Tibial nerve (tissue), 4 donors: ENCODE measurements at regions not wholly inside any gene's neighbourhood (a gene's known extent, or its start where the extent isn't known, plus 50 kb on each side); places are given as distances from the start of the nearest gene placed in this dataset.

Experiments used
- EP300 ChIP-seq, 2 donors: sonication (generic); formaldehyde crosslinking; IDR thresholded peaks; one replicate each; pipeline ENCODE4 v1.6.1; 2017; ENCODE audit warnings: antibody characterized with exemption in 2 of 2, mild to moderate bottlenecking in 1 of 2
- POLR2A ChIP-seq, 2 donors: fragments of 450-650 bp; IDR thresholded peaks; one replicate each; pipeline ENCODE4 v1.6.1; 2017; ENCODE audit warnings: antibody characterized with exemption in 2 of 2, mild to moderate bottlenecking in 2 of 2, moderate library complexity in 2 of 2
- TF ChIP-seq, protein P1 (sequence below), 5 experiments: fragments of 200-600 bp in 3 of 5; fragments of 450-650 bp in 2 of 5; sonication (generic) in 3 of 5; IDR thresholded peaks; one replicate each; pipeline ENCODE4 v1.5.1; 2016 to 2019; ENCODE audit warnings: antibody characterized with exemption in 5 of 5, mild to moderate bottlenecking in 3 of 5, moderate library complexity in 2 of 5

- TF ChIP-seq, protein P1, sequence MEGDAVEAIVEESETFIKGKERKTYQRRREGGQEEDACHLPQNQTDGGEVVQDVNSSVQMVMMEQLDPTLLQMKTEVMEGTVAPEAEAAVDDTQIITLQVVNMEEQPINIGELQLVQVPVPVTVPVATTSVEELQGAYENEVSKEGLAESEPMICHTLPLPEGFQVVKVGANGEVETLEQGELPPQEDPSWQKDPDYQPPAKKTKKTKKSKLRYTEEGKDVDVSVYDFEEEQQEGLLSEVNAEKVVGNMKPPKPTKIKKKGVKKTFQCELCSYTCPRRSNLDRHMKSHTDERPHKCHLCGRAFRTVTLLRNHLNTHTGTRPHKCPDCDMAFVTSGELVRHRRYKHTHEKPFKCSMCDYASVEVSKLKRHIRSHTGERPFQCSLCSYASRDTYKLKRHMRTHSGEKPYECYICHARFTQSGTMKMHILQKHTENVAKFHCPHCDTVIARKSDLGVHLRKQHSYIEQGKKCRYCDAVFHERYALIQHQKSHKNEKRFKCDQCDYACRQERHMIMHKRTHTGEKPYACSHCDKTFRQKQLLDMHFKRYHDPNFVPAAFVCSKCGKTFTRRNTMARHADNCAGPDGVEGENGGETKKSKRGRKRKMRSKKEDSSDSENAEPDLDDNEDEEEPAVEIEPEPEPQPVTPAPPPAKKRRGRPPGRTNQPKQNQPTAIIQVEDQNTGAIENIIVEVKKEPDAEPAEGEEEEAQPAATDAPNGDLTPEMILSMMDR (IDR thresholded peaks at IDR 0.05): no peak
- TF ChIP-seq EP300 (IDR thresholded peaks at IDR 0.05) (no peak), POLR2A (IDR thresholded peaks at IDR 0.05) (no peak)
These were observed 263.6 kb upstream of the SALL3 start for GRCh38 chr18:78716022-78716421.
